ENCODE measurements at regions not wholly inside any gene's neighbourhood (a gene's known extent, or its start where the extent isn't known, plus 50 kb on each side); places are given as distances from the start of the nearest gene placed in this dataset.

DNA sequence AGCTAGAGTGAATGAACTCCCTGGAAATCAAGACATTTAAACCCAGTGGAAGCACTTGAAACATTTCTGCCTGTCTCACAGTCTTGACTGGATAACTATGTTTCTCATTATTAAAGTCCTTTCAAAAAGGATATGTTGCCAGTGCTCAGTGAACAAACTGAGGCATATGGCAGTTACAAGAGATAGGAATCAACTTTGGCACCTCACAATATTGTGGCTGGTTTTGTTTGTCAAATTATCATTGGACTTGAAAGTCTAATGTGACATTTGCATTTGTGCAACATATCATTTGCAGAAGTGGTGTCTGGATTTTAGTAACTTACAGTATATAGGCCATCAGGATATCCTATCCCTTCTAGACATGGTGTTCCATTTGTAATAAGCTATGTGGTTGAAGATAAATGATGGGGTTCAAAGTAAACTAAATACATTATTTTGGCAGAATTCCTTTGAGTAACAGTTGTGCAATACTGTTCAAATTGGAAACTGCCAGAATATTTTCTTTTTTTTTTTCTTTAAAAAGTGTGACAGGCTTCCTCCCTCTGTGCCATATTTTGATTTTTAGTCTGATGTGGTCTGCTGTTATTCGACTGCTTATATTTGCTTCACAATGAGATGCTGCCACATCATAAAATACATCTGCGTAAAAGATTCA lies 927.7 kb downstream of the FLRT2 start:
- POLR2A ChIA-PET, result no interaction called here
- CTCF ChIA-PET, result no interaction called here

More for the DNA sequence above, 927.7 kb downstream of the FLRT2 start:
- no peaks in the 10 kb centered on the region for H3K36me3 ChIP-seq (ENCODE audit: control insufficient read depth in 2 of 2, extremely low read depth in 1 of 2, insufficient read depth in 2 of 2, low read length in 2 of 2)
- H3K4me2 ChIP-seq (ENCODE audit: insufficient read depth, low read length), result no peak overlapping the region
- no peaks in the 10 kb centered on the region for H3K27me3 ChIP-seq (ENCODE audit: control insufficient read depth in 2 of 2, insufficient read depth in 2 of 2, low read length in 2 of 2)
- dilution Hi-C loops (cut with MboI; ENCODE audit: extremely low pct_ligation_motif_present, low sequenced_read_pairs) (no loop called here), intact Hi-C loops (cut with micrococcal nuclease) (no loop called here)
- TF ChIP-seq GATA2 (IDR thresholded peaks at IDR 0.05; ENCODE audit: insufficient read depth, insufficient read length, low read depth, low read length) (no peak), FOS (IDR thresholded peaks at IDR 0.05; ENCODE audit: borderline replicate concordance, insufficient read depth, low read length) (no peak), POLR2A (IDR thresholded peaks at IDR 0.05; ENCODE audit: low read depth, low read length) (no peak), MYC (IDR thresholded peaks at IDR 0.05; ENCODE audit: low read depth, low read length) (no peak), EZH2 (IDR thresholded peaks at IDR 0.05; ENCODE audit: borderline replicate concordance, low read depth, low read length, severe bottlenecking) (no peak), POLR2AphosphoS5 (IDR thresholded peaks at IDR 0.05; ENCODE audit: insufficient read depth, low read depth, low read length) (no peak), JUN (IDR thresholded peaks at IDR 0.05; ENCODE audit: borderline replicate concordance, insufficient read depth, insufficient read length, low read depth) (no peak)
- TF ChIP-seq, protein P1, sequence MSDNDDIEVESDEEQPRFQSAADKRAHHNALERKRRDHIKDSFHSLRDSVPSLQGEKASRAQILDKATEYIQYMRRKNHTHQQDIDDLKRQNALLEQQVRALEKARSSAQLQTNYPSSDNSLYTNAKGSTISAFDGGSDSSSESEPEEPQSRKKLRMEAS (IDR thresholded peaks at IDR 0.05; ENCODE audit: insufficient read depth, insufficient read length), result no peak
- TF ChIP-seq, protein P2, sequence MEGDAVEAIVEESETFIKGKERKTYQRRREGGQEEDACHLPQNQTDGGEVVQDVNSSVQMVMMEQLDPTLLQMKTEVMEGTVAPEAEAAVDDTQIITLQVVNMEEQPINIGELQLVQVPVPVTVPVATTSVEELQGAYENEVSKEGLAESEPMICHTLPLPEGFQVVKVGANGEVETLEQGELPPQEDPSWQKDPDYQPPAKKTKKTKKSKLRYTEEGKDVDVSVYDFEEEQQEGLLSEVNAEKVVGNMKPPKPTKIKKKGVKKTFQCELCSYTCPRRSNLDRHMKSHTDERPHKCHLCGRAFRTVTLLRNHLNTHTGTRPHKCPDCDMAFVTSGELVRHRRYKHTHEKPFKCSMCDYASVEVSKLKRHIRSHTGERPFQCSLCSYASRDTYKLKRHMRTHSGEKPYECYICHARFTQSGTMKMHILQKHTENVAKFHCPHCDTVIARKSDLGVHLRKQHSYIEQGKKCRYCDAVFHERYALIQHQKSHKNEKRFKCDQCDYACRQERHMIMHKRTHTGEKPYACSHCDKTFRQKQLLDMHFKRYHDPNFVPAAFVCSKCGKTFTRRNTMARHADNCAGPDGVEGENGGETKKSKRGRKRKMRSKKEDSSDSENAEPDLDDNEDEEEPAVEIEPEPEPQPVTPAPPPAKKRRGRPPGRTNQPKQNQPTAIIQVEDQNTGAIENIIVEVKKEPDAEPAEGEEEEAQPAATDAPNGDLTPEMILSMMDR (IDR thresholded peaks at IDR 0.05; ENCODE audit: extremely low read depth in 1 of 2, insufficient read depth in 1 of 2, low read depth in 1 of 2, low read length in 2 of 2), result no peak
- DNase-seq (ENCODE audit: low read depth, low spot score), result no peak
- no peaks in the 10 kb centered on the region for H3K79me2 ChIP-seq (ENCODE audit: control insufficient read depth, insufficient read depth, low read length)
- no peak overlapping the region for H2AFZ ChIP-seq (ENCODE audit: low read depth, low read length)
- no TSS peak for BruUV-seq (replicated peaks)
- no peak for FAIRE-seq
- no peaks in the 10 kb centered on the region for H3K9me1 ChIP-seq (replicated peaks; ENCODE audit: control insufficient read depth, extremely low read depth, insufficient read depth, low read length)
- no peaks in the 10 kb centered on the region for H3K4me1 ChIP-seq (ENCODE audit: control insufficient read depth, extremely low read depth, insufficient read depth, low read length)
- H3K4me3 ChIP-seq (replicated peaks in 1 of 3; ENCODE audit: insufficient read depth in 1 of 3, low read depth in 1 of 3, low read length in 3 of 3), result no peak overlapping the region
- no peak overlapping the region for H3K9ac ChIP-seq (replicated peaks; ENCODE audit: extremely low read depth, insufficient read depth, low read length)
- H3K9me3 ChIP-seq (replicated peaks; ENCODE audit: control insufficient read depth, insufficient read depth, low read length), result peaks cover 2% of the 10 kb centered on the region
- H3K27ac ChIP-seq (ENCODE audit: insufficient read depth, low read depth, low read length), result no peak overlapping the region
- H4K20me1 ChIP-seq (replicated peaks; ENCODE audit: control insufficient read depth, extremely low read depth, insufficient read depth, low read length), result no peaks in the 10 kb centered on the region
